HL-60 (cell line): ENCODE measurements at regions not wholly inside any gene's neighbourhood (a gene's known extent, or its start where the extent isn't known, plus 50 kb on each side); places are given as distances from the start of the nearest gene placed in this dataset.

Experiments
- CTCF ChIP-seq: IDR thresholded peaks from one replicate; pipeline ENCODE4 v1.5.1; 2011; ENCODE audit warnings: low read length, control low read depth, inconsistent platforms; ENCODE audit not compliant: insufficient read depth
- POLR2AphosphoS5 ChIP-seq: IDR thresholded peaks from 2 replicates; pipeline ENCODE4 v1.6.1; 2012; ENCODE audit warnings: low read depth

- TF ChIP-seq CTCF = no peak
- no peak for TF ChIP-seq POLR2AphosphoS5
Measured at GRCh38 chr10:63010203-63010602, 122.9 kb upstream of the NRBF2 start.
